ENCODE measurements at regions not wholly inside any gene's neighbourhood (a gene's known extent, or its start where the extent isn't known, plus 50 kb on each side); places are given as distances from the start of the nearest gene placed in this dataset.

- TF ChIP-seq CTCF (IDR thresholded peaks at IDR 0.05; ENCODE audit: extremely low read depth in 1 of 2, insufficient read depth in 1 of 2, low read depth in 1 of 2, low read length in 2 of 2) (no peak), POLR2A (IDR thresholded peaks at IDR 0.05; ENCODE audit: low read depth, low read length) (no peak), POLR2AphosphoS5 (IDR thresholded peaks at IDR 0.05; ENCODE audit: insufficient read depth, low read depth, low read length) (no peak), EZH2 (IDR thresholded peaks at IDR 0.05; ENCODE audit: borderline replicate concordance, low read depth, low read length, severe bottlenecking) (no peak), MAX (IDR thresholded peaks at IDR 0.05; ENCODE audit: insufficient read depth, insufficient read length) (no peak), FOS (IDR thresholded peaks at IDR 0.05; ENCODE audit: borderline replicate concordance, insufficient read depth, low read length) (no peak), JUN (IDR thresholded peaks at IDR 0.05; ENCODE audit: borderline replicate concordance, insufficient read depth, insufficient read length, low read depth) (no peak)
Observed at GRCh38 chr12:89827592-89827991, 119.0 kb upstream of the ATP2B1 start.
